ENCODE measurements at regions not wholly inside any gene's neighbourhood (a gene's known extent, or its start where the extent isn't known, plus 50 kb on each side); places are given as distances from the start of the nearest gene placed in this dataset.

DNA sequence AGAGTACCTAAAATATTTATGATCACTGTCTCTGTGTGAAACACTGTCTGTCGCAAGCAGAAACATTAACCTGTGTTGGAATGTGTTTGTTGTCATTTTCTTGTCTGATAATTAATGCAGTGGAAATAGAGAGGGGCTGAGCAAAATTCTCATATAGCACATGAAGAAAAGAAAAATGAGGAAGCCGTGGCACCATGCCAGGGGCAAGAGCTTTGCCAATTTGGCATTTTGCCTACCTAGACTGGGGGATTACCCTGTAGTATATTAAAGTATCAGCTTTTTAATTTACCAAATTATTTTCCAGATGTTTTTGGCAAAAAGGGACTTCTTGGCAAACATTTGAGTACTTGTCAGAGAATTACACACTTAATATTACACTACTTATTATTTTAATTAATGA lies 1326.6 kb upstream of the GOT2 start:
- DNase-seq (ENCODE audit: low read depth), result no peak
- no peak overlapping the region for H3K4me3 ChIP-seq (ENCODE audit: low read length)
- TF ChIP-seq, protein P1, sequence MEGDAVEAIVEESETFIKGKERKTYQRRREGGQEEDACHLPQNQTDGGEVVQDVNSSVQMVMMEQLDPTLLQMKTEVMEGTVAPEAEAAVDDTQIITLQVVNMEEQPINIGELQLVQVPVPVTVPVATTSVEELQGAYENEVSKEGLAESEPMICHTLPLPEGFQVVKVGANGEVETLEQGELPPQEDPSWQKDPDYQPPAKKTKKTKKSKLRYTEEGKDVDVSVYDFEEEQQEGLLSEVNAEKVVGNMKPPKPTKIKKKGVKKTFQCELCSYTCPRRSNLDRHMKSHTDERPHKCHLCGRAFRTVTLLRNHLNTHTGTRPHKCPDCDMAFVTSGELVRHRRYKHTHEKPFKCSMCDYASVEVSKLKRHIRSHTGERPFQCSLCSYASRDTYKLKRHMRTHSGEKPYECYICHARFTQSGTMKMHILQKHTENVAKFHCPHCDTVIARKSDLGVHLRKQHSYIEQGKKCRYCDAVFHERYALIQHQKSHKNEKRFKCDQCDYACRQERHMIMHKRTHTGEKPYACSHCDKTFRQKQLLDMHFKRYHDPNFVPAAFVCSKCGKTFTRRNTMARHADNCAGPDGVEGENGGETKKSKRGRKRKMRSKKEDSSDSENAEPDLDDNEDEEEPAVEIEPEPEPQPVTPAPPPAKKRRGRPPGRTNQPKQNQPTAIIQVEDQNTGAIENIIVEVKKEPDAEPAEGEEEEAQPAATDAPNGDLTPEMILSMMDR (conservative IDR thresholded peaks at IDR 0.05; ENCODE audit: low read length), result no peak

DNA sequence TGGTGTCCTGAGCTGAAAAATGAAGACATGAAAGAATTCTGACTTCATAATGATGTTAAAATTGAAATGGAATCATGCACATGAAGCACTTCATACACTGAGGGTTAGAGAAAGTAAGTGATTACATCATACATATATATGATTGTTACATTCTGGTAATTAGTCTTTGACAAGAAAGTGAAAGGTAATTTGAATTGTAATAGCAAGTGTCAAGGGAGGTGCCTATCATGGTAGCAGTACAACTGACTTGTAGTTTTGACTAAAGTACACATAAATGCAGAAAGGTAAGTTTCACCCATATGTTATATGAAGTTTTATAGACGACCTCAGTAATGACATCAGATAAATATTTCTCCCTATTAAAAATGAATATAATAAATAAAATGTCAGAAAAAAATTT lies 1325.0 kb upstream of the GOT2 start:
- DNase-seq (ENCODE audit: low read depth), result no peak
- TF ChIP-seq, protein P1 (conservative IDR thresholded peaks at IDR 0.05; ENCODE audit: low read length), result no peak
- no peak overlapping the region for H3K4me3 ChIP-seq (ENCODE audit: low read length)

DNA sequence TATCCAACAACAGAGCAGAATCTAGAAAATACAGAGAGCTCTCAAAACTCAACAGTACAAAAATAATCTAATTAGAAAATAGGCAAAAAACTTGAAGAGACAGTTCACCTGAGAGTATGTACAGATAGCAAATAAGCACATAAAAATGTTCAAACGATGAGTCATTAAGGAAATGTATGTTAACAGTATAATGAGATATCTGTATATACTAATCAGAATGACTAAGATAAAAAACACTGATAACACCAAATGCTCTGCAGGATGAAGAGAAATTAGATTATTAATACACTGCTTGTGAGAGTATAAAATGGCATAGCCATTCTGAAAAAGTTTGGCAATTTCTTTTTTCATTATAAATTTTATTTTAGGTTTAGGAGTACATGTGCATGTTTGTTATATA lies 1307.6 kb upstream of the GOT2 start:
- TF ChIP-seq, protein P1 (conservative IDR thresholded peaks at IDR 0.05; ENCODE audit: low read length), result no peak
- H3K4me3 ChIP-seq (ENCODE audit: low read length), result no peak overlapping the region
- no peak for DNase-seq (ENCODE audit: low read depth)

DNA sequence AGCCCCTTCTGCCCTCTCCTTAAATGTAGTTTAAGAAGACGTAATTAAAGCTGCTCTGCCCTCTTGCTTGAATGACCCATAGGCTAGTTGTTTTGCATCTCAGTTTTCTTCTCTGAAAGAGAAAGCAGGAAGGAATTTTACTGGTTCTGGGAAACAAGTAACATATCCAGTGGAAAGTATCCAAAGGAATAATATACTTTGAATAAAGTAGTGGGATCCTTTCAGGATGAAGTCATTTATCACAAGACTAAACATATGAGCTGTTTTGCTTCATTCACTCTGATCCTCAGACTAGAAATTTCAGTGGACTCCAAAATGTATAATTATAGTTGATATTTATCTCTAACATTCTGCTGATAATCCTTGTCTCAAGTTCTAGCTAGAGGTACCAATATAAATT lies 1297.6 kb upstream of the GOT2 start:
- H3K4me3 ChIP-seq (ENCODE audit: low read length), result no peak overlapping the region
- TF ChIP-seq, protein P1 (conservative IDR thresholded peaks at IDR 0.05; ENCODE audit: low read length), result no peak
- DNase-seq (ENCODE audit: low read depth), result peak; percentile 3

DNA sequence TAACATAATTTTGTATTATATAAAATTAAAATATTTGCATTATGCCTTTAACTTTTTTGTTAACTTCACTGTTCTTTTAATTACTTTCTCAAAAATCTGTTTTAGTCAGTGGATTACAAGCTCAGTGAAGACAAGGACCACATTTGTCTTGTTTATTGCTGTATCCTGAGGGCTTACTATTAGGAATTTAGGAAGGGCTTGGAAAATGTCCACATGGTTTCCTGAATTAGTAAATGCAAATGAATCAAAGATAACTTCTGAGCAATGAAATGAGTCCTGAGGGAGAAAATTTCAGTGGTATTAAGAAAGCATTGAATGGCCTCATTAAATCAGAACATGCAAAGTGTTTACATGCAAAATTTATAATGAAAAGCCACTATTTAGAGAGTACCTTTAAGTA lies 1293.2 kb upstream of the GOT2 start:
- H3K4me3 ChIP-seq (ENCODE audit: low read length), result no peak overlapping the region
- no peak for DNase-seq (ENCODE audit: low read depth)
- TF ChIP-seq, protein P1 (conservative IDR thresholded peaks at IDR 0.05; ENCODE audit: low read length), result no peak

DNA sequence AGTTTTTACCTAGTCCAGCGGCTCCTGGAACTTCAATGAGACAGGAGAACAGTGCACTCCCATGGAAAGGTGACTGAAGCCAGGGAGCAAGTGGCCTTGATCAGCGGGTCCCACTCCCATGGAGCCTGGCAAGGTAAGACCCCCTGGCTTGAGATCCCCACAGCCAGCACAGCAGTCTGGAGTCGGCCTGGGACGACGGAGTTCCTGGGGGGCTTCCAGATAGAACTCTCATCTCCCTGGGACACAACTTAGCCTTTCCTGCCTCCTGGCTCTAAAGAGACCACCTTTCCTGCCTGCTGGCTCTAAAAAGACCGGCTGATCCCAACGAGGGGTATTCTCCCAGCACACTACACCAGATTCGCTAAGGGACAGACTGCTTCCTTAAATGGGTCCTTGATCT lies 1279.0 kb upstream of the GOT2 start:
- H3K4me3 ChIP-seq (ENCODE audit: low read length), result no peak overlapping the region
- no peak for DNase-seq (ENCODE audit: low read depth)
- TF ChIP-seq, protein P1 (conservative IDR thresholded peaks at IDR 0.05; ENCODE audit: low read length), result no peak

DNA sequence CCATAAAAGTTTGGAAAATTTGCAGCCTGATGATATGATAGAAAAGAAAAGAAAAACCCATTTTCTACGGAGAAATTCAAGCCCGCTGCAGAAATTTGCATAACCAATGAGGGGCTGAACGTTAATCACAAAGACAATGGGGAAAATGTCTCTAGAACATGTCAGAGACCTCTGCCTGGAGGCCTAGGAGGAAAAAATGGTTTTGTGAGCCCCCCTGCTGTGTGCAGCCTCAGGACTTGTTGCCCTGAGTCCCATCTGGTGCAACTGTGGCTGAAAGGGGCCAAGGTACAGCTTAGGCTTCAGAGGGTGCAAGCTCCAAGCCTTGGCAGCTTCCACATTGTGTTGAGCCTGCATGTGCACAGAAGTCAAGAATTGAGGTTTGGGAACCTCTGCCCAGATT lies 1267.4 kb upstream of the GOT2 start:
- TF ChIP-seq, protein P1 (conservative IDR thresholded peaks at IDR 0.05; ENCODE audit: low read length), result no peak
- no peak overlapping the region for H3K4me3 ChIP-seq (ENCODE audit: low read length)
- no peak for DNase-seq (ENCODE audit: low read depth)

All from AG10803 (cell line).